ENCODE measurements at regions not wholly inside any gene's neighbourhood (a gene's known extent, or its start where the extent isn't known, plus 50 kb on each side); places are given as distances from the start of the nearest gene placed in this dataset.

DNA sequence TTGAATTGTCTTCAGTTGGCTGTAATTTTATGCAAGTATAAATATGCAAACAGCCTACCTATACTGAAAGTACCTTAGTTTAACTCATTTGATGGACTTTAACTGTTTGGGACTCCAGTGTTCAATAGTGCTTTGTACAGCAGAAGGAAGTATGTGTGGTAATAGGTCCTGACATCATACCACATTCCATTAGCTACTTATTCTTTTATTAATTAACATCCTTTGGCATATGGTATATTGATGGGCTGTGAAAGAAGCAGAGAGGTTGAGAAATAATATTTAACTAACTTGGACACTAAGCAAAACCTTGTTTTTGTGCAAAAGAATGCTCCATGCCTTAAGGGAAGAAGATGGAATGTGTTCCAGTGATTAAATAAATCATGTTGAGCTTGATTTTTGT lies 97.6 kb upstream of the SEMA6A start:
- Histone ChIP-seq H3F3A (ENCODE audit: insufficient read depth, low read length, poor library complexity, severe bottlenecking) (no peaks in the 10 kb centered on the region), H2AFZ (ENCODE audit: low read depth, low read length) (no peak overlapping the region), H4K20me1 (ENCODE audit: insufficient read depth) (no peaks in the 10 kb centered on the region), H3K36me3 (ENCODE audit: insufficient read depth, low read length) (no peaks in the 10 kb centered on the region), H3K27me3 (ENCODE audit: insufficient read depth, low read depth, low read length) (no peaks in the 10 kb centered on the region), H3K79me2 (replicated peaks; ENCODE audit: insufficient read depth, low read length) (no peaks in the 10 kb centered on the region), H3K4me2 (ENCODE audit: low read length) (no peak overlapping the region), H3K27ac (ENCODE audit: low read length) (no peak overlapping the region), H3K9ac (ENCODE audit: low read length) (no peak overlapping the region), H3K4me3 (ENCODE audit: low read length) (no peak overlapping the region), H3K9me2 (ENCODE audit: insufficient read depth, low read length) (no peaks in the 10 kb centered on the region), H3K9me3 (ENCODE audit: low read length) (no peaks in the 10 kb centered on the region)
- TF ChIP-seq, protein P1, sequence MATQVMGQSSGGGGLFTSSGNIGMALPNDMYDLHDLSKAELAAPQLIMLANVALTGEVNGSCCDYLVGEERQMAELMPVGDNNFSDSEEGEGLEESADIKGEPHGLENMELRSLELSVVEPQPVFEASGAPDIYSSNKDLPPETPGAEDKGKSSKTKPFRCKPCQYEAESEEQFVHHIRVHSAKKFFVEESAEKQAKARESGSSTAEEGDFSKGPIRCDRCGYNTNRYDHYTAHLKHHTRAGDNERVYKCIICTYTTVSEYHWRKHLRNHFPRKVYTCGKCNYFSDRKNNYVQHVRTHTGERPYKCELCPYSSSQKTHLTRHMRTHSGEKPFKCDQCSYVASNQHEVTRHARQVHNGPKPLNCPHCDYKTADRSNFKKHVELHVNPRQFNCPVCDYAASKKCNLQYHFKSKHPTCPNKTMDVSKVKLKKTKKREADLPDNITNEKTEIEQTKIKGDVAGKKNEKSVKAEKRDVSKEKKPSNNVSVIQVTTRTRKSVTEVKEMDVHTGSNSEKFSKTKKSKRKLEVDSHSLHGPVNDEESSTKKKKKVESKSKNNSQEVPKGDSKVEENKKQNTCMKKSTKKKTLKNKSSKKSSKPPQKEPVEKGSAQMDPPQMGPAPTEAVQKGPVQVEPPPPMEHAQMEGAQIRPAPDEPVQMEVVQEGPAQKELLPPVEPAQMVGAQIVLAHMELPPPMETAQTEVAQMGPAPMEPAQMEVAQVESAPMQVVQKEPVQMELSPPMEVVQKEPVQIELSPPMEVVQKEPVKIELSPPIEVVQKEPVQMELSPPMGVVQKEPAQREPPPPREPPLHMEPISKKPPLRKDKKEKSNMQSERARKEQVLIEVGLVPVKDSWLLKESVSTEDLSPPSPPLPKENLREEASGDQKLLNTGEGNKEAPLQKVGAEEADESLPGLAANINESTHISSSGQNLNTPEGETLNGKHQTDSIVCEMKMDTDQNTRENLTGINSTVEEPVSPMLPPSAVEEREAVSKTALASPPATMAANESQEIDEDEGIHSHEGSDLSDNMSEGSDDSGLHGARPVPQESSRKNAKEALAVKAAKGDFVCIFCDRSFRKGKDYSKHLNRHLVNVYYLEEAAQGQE (IDR thresholded peaks at IDR 0.05; ENCODE audit: borderline replicate concordance), result no peak
- TF ChIP-seq SMC3 (conservative IDR thresholded peaks at IDR 0.05; ENCODE audit: poor library complexity) (no peak), EP300 (conservative IDR thresholded peaks at IDR 0.05; ENCODE audit: poor library complexity, severe bottlenecking) (no peak), EZH2 (IDR thresholded peaks at IDR 0.05; ENCODE audit: borderline replicate concordance, insufficient read depth, low read length, poor library complexity, severe bottlenecking) (no peak), TAF1 (IDR thresholded peaks at IDR 0.05; ENCODE audit: low read depth) (no peak), MXI1 (conservative IDR thresholded peaks at IDR 0.05; ENCODE audit: poor library complexity, severe bottlenecking) (no peak), RAD21 (conservative IDR thresholded peaks at IDR 0.05) (no peak)
- TF ChIP-seq, protein P2, sequence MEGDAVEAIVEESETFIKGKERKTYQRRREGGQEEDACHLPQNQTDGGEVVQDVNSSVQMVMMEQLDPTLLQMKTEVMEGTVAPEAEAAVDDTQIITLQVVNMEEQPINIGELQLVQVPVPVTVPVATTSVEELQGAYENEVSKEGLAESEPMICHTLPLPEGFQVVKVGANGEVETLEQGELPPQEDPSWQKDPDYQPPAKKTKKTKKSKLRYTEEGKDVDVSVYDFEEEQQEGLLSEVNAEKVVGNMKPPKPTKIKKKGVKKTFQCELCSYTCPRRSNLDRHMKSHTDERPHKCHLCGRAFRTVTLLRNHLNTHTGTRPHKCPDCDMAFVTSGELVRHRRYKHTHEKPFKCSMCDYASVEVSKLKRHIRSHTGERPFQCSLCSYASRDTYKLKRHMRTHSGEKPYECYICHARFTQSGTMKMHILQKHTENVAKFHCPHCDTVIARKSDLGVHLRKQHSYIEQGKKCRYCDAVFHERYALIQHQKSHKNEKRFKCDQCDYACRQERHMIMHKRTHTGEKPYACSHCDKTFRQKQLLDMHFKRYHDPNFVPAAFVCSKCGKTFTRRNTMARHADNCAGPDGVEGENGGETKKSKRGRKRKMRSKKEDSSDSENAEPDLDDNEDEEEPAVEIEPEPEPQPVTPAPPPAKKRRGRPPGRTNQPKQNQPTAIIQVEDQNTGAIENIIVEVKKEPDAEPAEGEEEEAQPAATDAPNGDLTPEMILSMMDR (IDR thresholded peaks at IDR 0.05; ENCODE audit: poor library complexity, severe bottlenecking), result no peak

DNA sequence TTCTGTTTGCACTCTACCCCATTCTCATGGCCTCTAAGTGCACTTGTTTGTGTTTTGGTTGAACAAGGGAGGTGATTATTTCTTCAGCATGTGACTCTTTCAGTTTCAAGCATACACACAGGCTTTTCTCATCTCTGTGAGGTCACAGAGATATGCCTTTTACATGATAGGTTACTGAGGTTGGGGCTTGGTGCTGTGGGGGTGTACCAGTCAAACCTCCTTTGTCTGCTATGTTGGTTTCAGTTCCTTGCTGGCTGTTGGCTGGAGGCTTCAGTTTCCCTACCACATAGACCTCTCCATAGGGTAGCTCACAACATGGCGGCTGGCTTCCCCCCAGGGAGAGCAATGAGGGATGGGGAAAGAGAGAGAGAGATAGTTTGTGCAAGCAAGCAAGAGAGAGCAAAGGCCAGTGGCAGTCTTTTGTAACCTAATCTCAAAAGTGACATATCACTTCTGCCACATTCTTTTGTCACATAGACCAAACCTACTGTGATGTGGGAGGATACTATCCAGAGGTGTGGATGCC lies 96.7 kb upstream of the SEMA6A start:
- H3K9ac ChIP-seq (ENCODE audit: low read length), result no peak overlapping the region
- no peaks in the 10 kb centered on the region for H3K9me3 ChIP-seq (ENCODE audit: low read length)
- H2AFZ ChIP-seq (ENCODE audit: low read depth, low read length), result no peak overlapping the region
- no peak overlapping the region for H3K4me3 ChIP-seq (ENCODE audit: low read length)
- H3K79me2 ChIP-seq (replicated peaks; ENCODE audit: insufficient read depth, low read length), result no peaks in the 10 kb centered on the region
- H3K9me2 ChIP-seq (ENCODE audit: insufficient read depth, low read length), result no peaks in the 10 kb centered on the region
- H4K20me1 ChIP-seq (ENCODE audit: insufficient read depth), result no peaks in the 10 kb centered on the region
- no peaks in the 10 kb centered on the region for H3K36me3 ChIP-seq (ENCODE audit: insufficient read depth, low read length)
- H3K4me2 ChIP-seq (ENCODE audit: low read length), result no peak overlapping the region
- no peaks in the 10 kb centered on the region for H3K27me3 ChIP-seq (ENCODE audit: insufficient read depth, low read depth, low read length)
- H3K27ac ChIP-seq (ENCODE audit: low read length), result no peak overlapping the region
- no peaks in the 10 kb centered on the region for H3F3A ChIP-seq (ENCODE audit: insufficient read depth, low read length, poor library complexity, severe bottlenecking)
- TF ChIP-seq EP300 (conservative IDR thresholded peaks at IDR 0.05; ENCODE audit: poor library complexity, severe bottlenecking), result no peak
- no peak for TF ChIP-seq EZH2 (IDR thresholded peaks at IDR 0.05; ENCODE audit: borderline replicate concordance, insufficient read depth, low read length, poor library complexity, severe bottlenecking)
- TF ChIP-seq RAD21 (conservative IDR thresholded peaks at IDR 0.05), result no peak
- no peak for TF ChIP-seq MXI1 (conservative IDR thresholded peaks at IDR 0.05; ENCODE audit: poor library complexity, severe bottlenecking)
- no peak for TF ChIP-seq SMC3 (conservative IDR thresholded peaks at IDR 0.05; ENCODE audit: poor library complexity)
- no peak for TF ChIP-seq POLR2AphosphoS5 (IDR thresholded peaks at IDR 0.05)
- TF ChIP-seq, protein P1 (IDR thresholded peaks at IDR 0.05; ENCODE audit: borderline replicate concordance), result no peak
- TF ChIP-seq, protein P2 (IDR thresholded peaks at IDR 0.05; ENCODE audit: poor library complexity, severe bottlenecking), result no peak
- TF ChIP-seq TAF1 (IDR thresholded peaks at IDR 0.05; ENCODE audit: low read depth), result no peak
